Uterus (tissue), 3 donors: ENCODE measurements at regions not wholly inside any gene's neighbourhood (a gene's known extent, or its start where the extent isn't known, plus 50 kb on each side); places are given as distances from the start of the nearest gene placed in this dataset.

Experiments used
- DNase-seq, 2 donors: peaks; one replicate each; pipeline ENCODE4 v3.0.0-alpha.2; 2019 to 2020
- H3K27ac ChIP-seq, 2 donors: fragments of 200-600 bp; sonication (generic); 1 replicate in 1 of 2; 2 replicates in 1 of 2; pipeline ENCODE4 v1.5.1; 2016 to 2018
- H3K27me3 ChIP-seq, 2 donors: fragments of 200-600 bp; sonication (generic); one replicate each; pipeline ENCODE4 v1.5.1; 2018 to 2019; ENCODE audit warnings: control low read depth in 1 of 2
- H3K36me3 ChIP-seq, 2 donors: fragments of 200-600 bp; sonication (generic); one replicate each; pipeline ENCODE4 v1.5.1; 2019; ENCODE audit warnings: control low read depth in 1 of 2
- H3K4me1 ChIP-seq, 2 donors: fragments of 200-600 bp; sonication (generic); one replicate each; pipeline ENCODE4 v1.5.1; 2018 to 2019; ENCODE audit warnings: control low read depth in 1 of 2
- H3K4me3 ChIP-seq, 2 donors: fragments of 200-600 bp; sonication (generic); 1 replicate in 1 of 2; 2 replicates in 1 of 2; pipeline ENCODE4 v1.5.1; 2018 to 2019; ENCODE audit warnings: mild to moderate bottlenecking in 1 of 2
- H3K9me3 ChIP-seq, 2 donors: fragments of 200-600 bp; sonication (generic); one replicate each; pipeline ENCODE4 v1.5.1; 2019; ENCODE audit warnings: control low read depth in 1 of 2
- POLR2A ChIP-seq, 2 donors: fragments of 450-650 bp; IDR thresholded peaks; one replicate each; pipeline ENCODE4 v1.6.1; 2016; ENCODE audit warnings: antibody characterized with exemption in 2 of 2, mild to moderate bottlenecking in 1 of 2, moderate library complexity in 1 of 2
- intact Hi-C: fragments of 100-400 bp; cut with DNase I; formaldehyde crosslinking; loops from one replicate; pipeline ENCODE4 v1.15.1; 2023; ENCODE audit warnings: low total_unique reads
- TF ChIP-seq, protein P1 (sequence below), 4 experiments: fragments of 200-600 bp in 2 of 4; fragments of 450-650 bp in 2 of 4; sonication (generic) in 2 of 4; IDR thresholded peaks; one replicate each; pipeline ENCODE4 v1.5.1; 2016 to 2019; ENCODE audit warnings: antibody characterized with exemption in 4 of 4, mild to moderate bottlenecking in 2 of 4, moderate library complexity in 1 of 4
- donor health status: DM: yes; HTN: yes; CAD: no.

DNA sequence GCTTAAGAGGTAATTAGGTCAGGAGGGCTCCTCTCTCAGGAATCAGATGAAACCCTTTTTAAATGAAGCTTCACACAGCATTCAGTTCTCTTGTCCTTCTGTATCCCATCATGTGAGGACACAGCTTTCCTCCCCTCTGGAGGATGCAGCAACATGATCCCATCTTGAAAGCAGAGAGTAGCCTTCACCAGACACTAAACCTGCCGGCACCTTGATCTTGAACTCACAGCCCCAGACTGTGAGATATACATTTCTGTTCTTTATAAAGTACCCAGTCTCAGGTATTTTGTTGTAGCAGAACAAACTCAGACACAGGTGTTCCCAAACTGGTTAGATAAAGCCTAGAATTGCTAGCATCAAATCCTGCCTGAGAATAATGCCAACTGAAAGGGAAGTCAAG, 83.7 kb upstream of the PRICKLE2 start:
- no peak for TF ChIP-seq POLR2A (IDR thresholded peaks at IDR 0.05)
- TF ChIP-seq, protein P1, sequence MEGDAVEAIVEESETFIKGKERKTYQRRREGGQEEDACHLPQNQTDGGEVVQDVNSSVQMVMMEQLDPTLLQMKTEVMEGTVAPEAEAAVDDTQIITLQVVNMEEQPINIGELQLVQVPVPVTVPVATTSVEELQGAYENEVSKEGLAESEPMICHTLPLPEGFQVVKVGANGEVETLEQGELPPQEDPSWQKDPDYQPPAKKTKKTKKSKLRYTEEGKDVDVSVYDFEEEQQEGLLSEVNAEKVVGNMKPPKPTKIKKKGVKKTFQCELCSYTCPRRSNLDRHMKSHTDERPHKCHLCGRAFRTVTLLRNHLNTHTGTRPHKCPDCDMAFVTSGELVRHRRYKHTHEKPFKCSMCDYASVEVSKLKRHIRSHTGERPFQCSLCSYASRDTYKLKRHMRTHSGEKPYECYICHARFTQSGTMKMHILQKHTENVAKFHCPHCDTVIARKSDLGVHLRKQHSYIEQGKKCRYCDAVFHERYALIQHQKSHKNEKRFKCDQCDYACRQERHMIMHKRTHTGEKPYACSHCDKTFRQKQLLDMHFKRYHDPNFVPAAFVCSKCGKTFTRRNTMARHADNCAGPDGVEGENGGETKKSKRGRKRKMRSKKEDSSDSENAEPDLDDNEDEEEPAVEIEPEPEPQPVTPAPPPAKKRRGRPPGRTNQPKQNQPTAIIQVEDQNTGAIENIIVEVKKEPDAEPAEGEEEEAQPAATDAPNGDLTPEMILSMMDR (IDR thresholded peaks at IDR 0.05) = no peak
- Histone ChIP-seq H3K9me3 (no peaks in the 10 kb centered on the region), H3K4me1 (no peaks in the 10 kb centered on the region), H3K36me3 (no peaks in the 10 kb centered on the region), H3K27me3 (no peaks in the 10 kb centered on the region), H3K4me3 (no peak overlapping the region), H3K27ac (no peak overlapping the region)
- intact Hi-C loops = no loop called here
- DNase-seq = no peak

DNA sequence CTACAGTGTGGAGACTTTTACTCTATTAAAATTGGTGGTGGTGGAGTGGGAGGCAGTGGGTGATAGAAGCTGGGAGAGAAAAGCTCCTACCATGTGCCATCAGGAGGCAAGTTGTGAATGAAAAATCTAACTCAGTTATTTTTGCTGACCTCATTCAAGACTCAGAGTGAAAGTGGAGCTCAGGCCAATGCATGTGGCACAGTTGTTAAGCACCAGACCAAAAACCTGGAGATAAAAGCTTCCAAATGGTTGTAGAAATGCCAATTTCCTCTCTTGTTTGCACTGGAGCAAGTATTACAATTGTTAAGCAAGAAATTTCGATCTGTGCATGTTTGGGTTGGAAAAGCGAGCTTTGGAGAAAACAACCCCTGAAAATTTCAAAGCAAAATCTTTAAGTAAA, 81.5 kb upstream of the PRICKLE2 start:
- H3K36me3 ChIP-seq = no peaks in the 10 kb centered on the region
- no peaks in the 10 kb centered on the region for H3K4me1 ChIP-seq
- DNase-seq = no peak
- H3K27me3 ChIP-seq = no peaks in the 10 kb centered on the region
- no peaks in the 10 kb centered on the region for H3K9me3 ChIP-seq
- H3K4me3 ChIP-seq = no peak overlapping the region
- intact Hi-C loops = no loop called here
- no peak for TF ChIP-seq POLR2A (IDR thresholded peaks at IDR 0.05)
- TF ChIP-seq, protein P1 (IDR thresholded peaks at IDR 0.05) = no peak
- no peak overlapping the region for H3K27ac ChIP-seq

DNA sequence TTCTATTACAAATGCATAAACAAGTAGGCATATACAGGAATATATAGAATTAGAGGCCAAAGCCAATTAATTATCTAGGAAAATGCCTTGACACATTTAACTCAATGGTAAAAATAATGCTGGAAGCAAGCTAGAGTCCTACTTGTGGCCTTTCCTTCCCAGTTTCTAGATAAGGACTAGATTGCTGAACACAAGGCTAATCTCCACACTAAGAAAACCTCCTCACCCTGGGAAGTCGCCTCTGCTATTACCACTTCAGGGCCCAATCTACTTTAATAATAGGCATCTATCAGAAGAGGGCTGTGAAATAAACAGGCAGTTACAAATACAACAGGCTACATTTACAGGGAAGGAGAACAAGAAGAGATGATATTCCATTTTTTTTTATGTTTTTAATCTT, 80.5 kb upstream of the PRICKLE2 start:
- Histone ChIP-seq H3K27ac (no peak overlapping the region), H3K36me3 (no peaks in the 10 kb centered on the region), H3K9me3 (no peaks in the 10 kb centered on the region), H3K4me1 (no peaks in the 10 kb centered on the region), H3K4me3 (no peak overlapping the region), H3K27me3 (no peaks in the 10 kb centered on the region)
- intact Hi-C loops = no loop called here
- TF ChIP-seq, protein P1 (IDR thresholded peaks at IDR 0.05) = no peak
- TF ChIP-seq POLR2A (IDR thresholded peaks at IDR 0.05) = no peak
- no peak for DNase-seq

DNA sequence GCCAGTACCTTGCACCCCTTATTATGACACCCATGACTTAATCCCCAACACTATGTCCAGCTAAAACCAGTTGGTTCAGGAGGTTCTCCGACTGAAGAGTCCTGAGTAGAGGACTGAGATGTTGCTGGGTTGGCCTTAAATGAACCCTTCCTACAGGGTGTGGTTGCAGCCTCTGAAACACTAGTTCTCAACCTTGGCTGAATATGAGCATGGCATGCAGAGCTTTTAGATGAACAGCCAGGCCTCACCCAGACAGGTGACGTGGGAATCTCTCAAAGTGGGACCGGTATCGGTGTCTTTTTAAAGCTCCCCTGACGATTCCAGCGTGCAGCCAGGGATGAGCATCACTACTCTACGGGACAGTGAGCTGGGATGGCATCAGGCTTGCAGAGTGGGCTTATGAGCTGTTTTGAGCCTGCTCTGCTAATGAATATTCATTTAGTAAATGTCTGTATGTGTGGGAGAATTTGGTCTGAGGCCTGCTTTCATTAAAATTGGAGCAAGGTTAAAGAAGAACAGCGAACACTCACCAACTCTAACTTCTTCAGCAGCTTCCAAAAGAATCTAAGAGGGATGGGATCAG, 79.7 kb upstream of the PRICKLE2 start:
- Histone ChIP-seq H3K9me3 (no peaks in the 10 kb centered on the region), H3K27me3 (no peaks in the 10 kb centered on the region), H3K27ac (no peak overlapping the region), H3K4me3 (no peak overlapping the region), H3K36me3 (no peaks in the 10 kb centered on the region), H3K4me1 (no peaks in the 10 kb centered on the region)
- TF ChIP-seq POLR2A (IDR thresholded peaks at IDR 0.05) = no peak
- TF ChIP-seq, protein P1 (IDR thresholded peaks at IDR 0.05) = no peak
- intact Hi-C loops = no loop called here
- no peak for DNase-seq

DNA sequence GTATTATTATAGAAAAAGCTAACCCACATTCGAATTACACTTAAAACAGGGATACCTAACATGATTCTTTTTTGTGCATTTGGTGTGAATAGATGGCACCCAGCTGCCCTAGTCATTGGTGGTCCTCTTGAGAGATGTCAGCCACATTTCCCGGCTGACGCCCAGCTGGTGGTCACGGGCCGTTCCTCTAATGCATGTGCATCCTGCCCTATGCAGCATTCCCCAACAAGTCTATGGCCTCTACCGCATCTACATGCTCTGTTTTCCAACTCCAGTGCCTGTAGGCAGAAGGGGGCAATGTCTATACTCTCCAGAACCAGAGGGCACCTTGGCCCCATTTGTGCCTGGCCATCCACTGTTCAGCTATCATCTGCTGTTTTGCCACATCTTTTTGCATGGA, 78.6 kb upstream of the PRICKLE2 start:
- Histone ChIP-seq H3K27ac (no peak overlapping the region), H3K4me3 (no peak overlapping the region), H3K4me1 (no peaks in the 10 kb centered on the region), H3K36me3 (no peaks in the 10 kb centered on the region), H3K27me3 (no peaks in the 10 kb centered on the region), H3K9me3 (no peaks in the 10 kb centered on the region)
- intact Hi-C loops = no loop called here
- no peak for DNase-seq
- TF ChIP-seq, protein P1 (IDR thresholded peaks at IDR 0.05) = no peak
- no peak for TF ChIP-seq POLR2A (IDR thresholded peaks at IDR 0.05)
